ENCODE measurements at regions not wholly inside any gene's neighbourhood (a gene's known extent, or its start where the extent isn't known, plus 50 kb on each side); places are given as distances from the start of the nearest gene placed in this dataset.

GRCh38 chr1:220432408-220432807 lies 95.5 kb upstream of the MARK1 start:
- no peak for DNase-seq
- POLR2A ChIA-PET = no interaction called here

GRCh38 chr1:220431554-220432239 lies 96.2 kb upstream of the MARK1 start:
- TF ChIP-seq MXI1 (IDR thresholded peaks at IDR 0.05; ENCODE audit: low read depth, low read length) (no peak), SMC3 (IDR thresholded peaks at IDR 0.05; ENCODE audit: low read depth, low read length) (no peak), SIN3A (IDR thresholded peaks at IDR 0.05; ENCODE audit: borderline replicate concordance, low read depth, low read length) (no peak), TEAD4 (IDR thresholded peaks at IDR 0.05; ENCODE audit: borderline replicate concordance, insufficient read depth) (no peak), RAD21 (IDR thresholded peaks at IDR 0.05; ENCODE audit: low read length) (no peak), NRF1 (IDR thresholded peaks at IDR 0.05; ENCODE audit: low read depth, low read length) (no peak), EZH2phosphoT487 (IDR thresholded peaks at IDR 0.05; ENCODE audit: borderline replicate concordance, low read depth) (no peak), JUND (IDR thresholded peaks at IDR 0.05) (no peak), FOXM1 (IDR thresholded peaks at IDR 0.05; ENCODE audit: low read depth) (no peak)
- WGBS (ENCODE audit: low lambda C conversion rate) = 71% methylated on average over 7 of the region's 7 CpGs

More at GRCh38 chr1:220432408-220432807, 95.5 kb upstream of the MARK1 start:
- Histone ChIP-seq H3K4me2 (no peak overlapping the region), H3K79me2 (ENCODE audit: insufficient read depth) (no peaks in the 10 kb centered on the region), H3K27ac (ENCODE audit: low read depth in 2 of 2, low read length in 1 of 2) (no peak overlapping the region), H3K36me3 (replicated peaks in 1 of 2; ENCODE audit: control insufficient read depth in 1 of 2, insufficient read depth in 2 of 2, low read length in 1 of 2) (no peaks in the 10 kb centered on the region), H3K4me1 (ENCODE audit: control insufficient read depth in 1 of 2, insufficient read depth in 2 of 2, low read depth in 1 of 2, low read length in 1 of 2) (no peaks in the 10 kb centered on the region; a peak in 1 of 4 replicates), H4K20me1 (ENCODE audit: insufficient read depth) (no peaks in the 10 kb centered on the region), H3K9me2 (no peaks in the 10 kb centered on the region), H2AFZ (ENCODE audit: low read depth) (no peak overlapping the region), H3K9me3 (no peaks in the 10 kb centered on the region), H3F3A (replicated peaks; ENCODE audit: insufficient read depth) (no peaks in the 10 kb centered on the region), H3K27me3 (ENCODE audit: insufficient read depth) (no peaks in the 10 kb centered on the region), H3K9ac (no peak overlapping the region), H3K4me3 (ENCODE audit: low read depth in 2 of 2, low read length in 1 of 2) (no peak overlapping the region)
- TF ChIP-seq FOXJ3 (CRISPR knock-in tag; IDR thresholded peaks at IDR 0.05) = no peak
- no peak for TF ChIP-seq CHD2 (IDR thresholded peaks at IDR 0.05; ENCODE audit: low read length, partially characterized antibody)
- TF ChIP-seq RAD21 (IDR thresholded peaks at IDR 0.05; ENCODE audit: low read length) = no peak
- TF ChIP-seq YY1 (IDR thresholded peaks at IDR 0.05; ENCODE audit: low read depth) = no peak
- WGBS (ENCODE audit: low lambda C conversion rate) = 80% methylated on average over 1 of the region's 1 CpG
- CTCF ChIA-PET = no interaction called here

DNA sequence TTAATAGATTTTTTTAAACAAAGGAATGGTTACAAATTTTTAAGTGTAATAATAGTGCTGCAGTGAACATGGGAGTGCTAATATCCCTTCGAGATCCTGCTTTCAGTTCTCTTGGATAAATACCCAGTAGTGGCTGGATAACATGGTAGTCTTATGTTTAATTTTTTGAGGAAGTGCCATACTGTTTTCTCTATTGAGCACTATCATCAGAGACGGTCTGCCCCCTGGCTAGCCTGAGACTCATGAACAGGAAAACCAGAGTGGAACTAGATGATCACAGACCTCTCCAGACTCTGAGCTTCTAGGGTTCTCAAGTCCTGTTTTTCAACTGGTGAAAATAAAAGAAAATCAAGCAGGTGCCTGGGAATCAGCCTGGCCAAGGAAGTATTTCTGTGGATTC lies 97.3 kb upstream of the MARK1 start:
- Histone ChIP-seq H3K27me3 (ENCODE audit: insufficient read depth) (no peaks in the 10 kb centered on the region), H3K9me2 (no peaks in the 10 kb centered on the region), H3F3A (replicated peaks; ENCODE audit: insufficient read depth) (no peaks in the 10 kb centered on the region), H2AFZ (ENCODE audit: low read depth) (no peak overlapping the region), H3K79me2 (ENCODE audit: insufficient read depth) (no peaks in the 10 kb centered on the region), H3K9ac (no peak overlapping the region), H3K4me3 (ENCODE audit: low read depth in 2 of 2, low read length in 1 of 2) (no peak overlapping the region), H3K27ac (ENCODE audit: low read depth in 2 of 2, low read length in 1 of 2) (no peak overlapping the region), H4K20me1 (ENCODE audit: insufficient read depth) (no peaks in the 10 kb centered on the region), H3K9me3 (no peaks in the 10 kb centered on the region), H3K4me1 (ENCODE audit: control insufficient read depth in 1 of 2, insufficient read depth in 2 of 2, low read depth in 1 of 2, low read length in 1 of 2) (no peaks in the 10 kb centered on the region; a peak in 2 of 4 replicates), H3K4me2 (no peak overlapping the region), H3K36me3 (replicated peaks in 1 of 2; ENCODE audit: control insufficient read depth in 1 of 2, insufficient read depth in 2 of 2, low read length in 1 of 2) (no peaks in the 10 kb centered on the region)
- POLR2A ChIA-PET = no interaction called here
- CTCF ChIA-PET = no interaction called here
- no peak for DNase-seq
- WGBS (ENCODE audit: low lambda C conversion rate) = 38% methylated on average over 2 of the region's 2 CpGs
- no peak for TF ChIP-seq TAF1 (IDR thresholded peaks at IDR 0.05; ENCODE audit: borderline replicate concordance, low read depth, low read length)
- no peak for TF ChIP-seq TEAD4 (IDR thresholded peaks at IDR 0.05; ENCODE audit: borderline replicate concordance, insufficient read depth)
- TF ChIP-seq EZH2phosphoT487 (IDR thresholded peaks at IDR 0.05; ENCODE audit: borderline replicate concordance, low read depth) = no peak
- no peak for TF ChIP-seq MEF2A (IDR thresholded peaks at IDR 0.05; ENCODE audit: borderline replicate concordance, low read depth)
- no peak for TF ChIP-seq EP300 (IDR thresholded peaks at IDR 0.05; ENCODE audit: borderline replicate concordance in 1 of 2, low read depth in 1 of 2, low read length in 1 of 2)
- no peak for TF ChIP-seq JUND (IDR thresholded peaks at IDR 0.05)
- no peak for TF ChIP-seq GABPA (IDR thresholded peaks at IDR 0.05; ENCODE audit: low read depth)
- TF ChIP-seq, protein P1, sequence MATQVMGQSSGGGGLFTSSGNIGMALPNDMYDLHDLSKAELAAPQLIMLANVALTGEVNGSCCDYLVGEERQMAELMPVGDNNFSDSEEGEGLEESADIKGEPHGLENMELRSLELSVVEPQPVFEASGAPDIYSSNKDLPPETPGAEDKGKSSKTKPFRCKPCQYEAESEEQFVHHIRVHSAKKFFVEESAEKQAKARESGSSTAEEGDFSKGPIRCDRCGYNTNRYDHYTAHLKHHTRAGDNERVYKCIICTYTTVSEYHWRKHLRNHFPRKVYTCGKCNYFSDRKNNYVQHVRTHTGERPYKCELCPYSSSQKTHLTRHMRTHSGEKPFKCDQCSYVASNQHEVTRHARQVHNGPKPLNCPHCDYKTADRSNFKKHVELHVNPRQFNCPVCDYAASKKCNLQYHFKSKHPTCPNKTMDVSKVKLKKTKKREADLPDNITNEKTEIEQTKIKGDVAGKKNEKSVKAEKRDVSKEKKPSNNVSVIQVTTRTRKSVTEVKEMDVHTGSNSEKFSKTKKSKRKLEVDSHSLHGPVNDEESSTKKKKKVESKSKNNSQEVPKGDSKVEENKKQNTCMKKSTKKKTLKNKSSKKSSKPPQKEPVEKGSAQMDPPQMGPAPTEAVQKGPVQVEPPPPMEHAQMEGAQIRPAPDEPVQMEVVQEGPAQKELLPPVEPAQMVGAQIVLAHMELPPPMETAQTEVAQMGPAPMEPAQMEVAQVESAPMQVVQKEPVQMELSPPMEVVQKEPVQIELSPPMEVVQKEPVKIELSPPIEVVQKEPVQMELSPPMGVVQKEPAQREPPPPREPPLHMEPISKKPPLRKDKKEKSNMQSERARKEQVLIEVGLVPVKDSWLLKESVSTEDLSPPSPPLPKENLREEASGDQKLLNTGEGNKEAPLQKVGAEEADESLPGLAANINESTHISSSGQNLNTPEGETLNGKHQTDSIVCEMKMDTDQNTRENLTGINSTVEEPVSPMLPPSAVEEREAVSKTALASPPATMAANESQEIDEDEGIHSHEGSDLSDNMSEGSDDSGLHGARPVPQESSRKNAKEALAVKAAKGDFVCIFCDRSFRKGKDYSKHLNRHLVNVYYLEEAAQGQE (IDR thresholded peaks at IDR 0.05; ENCODE audit: low read depth, low read length) = no peak
- TF ChIP-seq NRF1 (IDR thresholded peaks at IDR 0.05; ENCODE audit: low read depth, low read length) = no peak
- no peak for TF ChIP-seq SMC3 (IDR thresholded peaks at IDR 0.05; ENCODE audit: low read depth, low read length)

More at GRCh38 chr1:220431554-220432239, 96.2 kb upstream of the MARK1 start:
- H3K9ac ChIP-seq = no peak overlapping the region
- no peaks in the 10 kb centered on the region for H3K27me3 ChIP-seq (ENCODE audit: insufficient read depth)
- no peak overlapping the region for H3K4me2 ChIP-seq
- H3F3A ChIP-seq (replicated peaks; ENCODE audit: insufficient read depth) = no peaks in the 10 kb centered on the region
- H3K27ac ChIP-seq (ENCODE audit: low read depth in 2 of 2, low read length in 1 of 2) = no peak overlapping the region
- H3K9me2 ChIP-seq = no peaks in the 10 kb centered on the region
- ChIA-PET CTCF (no interaction called here), POLR2A (no interaction called here)
- no peak overlapping the region for H3K4me3 ChIP-seq (ENCODE audit: low read depth in 2 of 2, low read length in 1 of 2)
- H3K36me3 ChIP-seq (replicated peaks in 1 of 2; ENCODE audit: control insufficient read depth in 1 of 2, insufficient read depth in 2 of 2, low read length in 1 of 2) = no peaks in the 10 kb centered on the region
- no peaks in the 10 kb centered on the region for H3K79me2 ChIP-seq (ENCODE audit: insufficient read depth)
- no peak for DNase-seq
- no peaks in the 10 kb centered on the region for H3K9me3 ChIP-seq
- no peaks in the 10 kb centered on the region for H4K20me1 ChIP-seq (ENCODE audit: insufficient read depth)
- H2AFZ ChIP-seq (ENCODE audit: low read depth) = no peak overlapping the region
- H3K4me1 ChIP-seq (ENCODE audit: control insufficient read depth in 1 of 2, insufficient read depth in 2 of 2, low read depth in 1 of 2, low read length in 1 of 2) = no peaks in the 10 kb centered on the region; a peak in 2 of 4 replicates
